ENCODE measurements at regions not wholly inside any gene's neighbourhood (a gene's known extent, or its start where the extent isn't known, plus 50 kb on each side); places are given as distances from the start of the nearest gene placed in this dataset.

DNA sequence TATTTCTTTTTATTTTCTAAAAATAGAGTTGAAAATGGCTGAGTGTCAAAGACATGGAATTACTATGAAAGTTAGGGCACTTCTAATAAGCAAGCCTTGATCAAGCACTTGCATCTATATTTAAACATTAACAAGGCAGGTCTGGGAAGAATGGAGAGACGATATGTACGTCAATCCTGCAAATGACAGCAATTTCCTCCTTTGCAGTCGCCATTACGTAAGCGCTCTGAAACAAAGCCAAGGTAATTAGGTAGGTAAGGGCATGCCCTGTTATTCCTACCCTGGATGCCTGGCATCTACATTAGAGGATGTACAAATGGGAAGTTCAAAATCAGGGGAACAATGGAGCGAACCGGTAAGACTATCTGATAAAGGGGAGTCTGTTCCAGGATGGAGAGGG lies 664.0 kb upstream of the ARGLU1 start:
- H3K27ac Mint-ChIP-seq (ENCODE audit: unreplicated experiment), result no peak overlapping the region
- no peak overlapping the region for H3K4me3 Mint-ChIP-seq (ENCODE audit: unreplicated experiment)
- H3K27me3 Mint-ChIP-seq (ENCODE audit: low read depth), result peaks cover 12% of the 10 kb centered on the region
- no peaks in the 10 kb centered on the region for H3K36me3 Mint-ChIP-seq (ENCODE audit: low read depth)
- H3K4me1 Mint-ChIP-seq (ENCODE audit: low read depth), result no peaks in the 10 kb centered on the region
- no peaks in the 10 kb centered on the region for H3K9me3 Mint-ChIP-seq (ENCODE audit: low read depth)
- no peak for DNase-seq (ENCODE audit: low spot score)
- TF ChIP-seq, protein P1, sequence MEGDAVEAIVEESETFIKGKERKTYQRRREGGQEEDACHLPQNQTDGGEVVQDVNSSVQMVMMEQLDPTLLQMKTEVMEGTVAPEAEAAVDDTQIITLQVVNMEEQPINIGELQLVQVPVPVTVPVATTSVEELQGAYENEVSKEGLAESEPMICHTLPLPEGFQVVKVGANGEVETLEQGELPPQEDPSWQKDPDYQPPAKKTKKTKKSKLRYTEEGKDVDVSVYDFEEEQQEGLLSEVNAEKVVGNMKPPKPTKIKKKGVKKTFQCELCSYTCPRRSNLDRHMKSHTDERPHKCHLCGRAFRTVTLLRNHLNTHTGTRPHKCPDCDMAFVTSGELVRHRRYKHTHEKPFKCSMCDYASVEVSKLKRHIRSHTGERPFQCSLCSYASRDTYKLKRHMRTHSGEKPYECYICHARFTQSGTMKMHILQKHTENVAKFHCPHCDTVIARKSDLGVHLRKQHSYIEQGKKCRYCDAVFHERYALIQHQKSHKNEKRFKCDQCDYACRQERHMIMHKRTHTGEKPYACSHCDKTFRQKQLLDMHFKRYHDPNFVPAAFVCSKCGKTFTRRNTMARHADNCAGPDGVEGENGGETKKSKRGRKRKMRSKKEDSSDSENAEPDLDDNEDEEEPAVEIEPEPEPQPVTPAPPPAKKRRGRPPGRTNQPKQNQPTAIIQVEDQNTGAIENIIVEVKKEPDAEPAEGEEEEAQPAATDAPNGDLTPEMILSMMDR (IDR thresholded peaks at IDR 0.05), result no peak

DNA sequence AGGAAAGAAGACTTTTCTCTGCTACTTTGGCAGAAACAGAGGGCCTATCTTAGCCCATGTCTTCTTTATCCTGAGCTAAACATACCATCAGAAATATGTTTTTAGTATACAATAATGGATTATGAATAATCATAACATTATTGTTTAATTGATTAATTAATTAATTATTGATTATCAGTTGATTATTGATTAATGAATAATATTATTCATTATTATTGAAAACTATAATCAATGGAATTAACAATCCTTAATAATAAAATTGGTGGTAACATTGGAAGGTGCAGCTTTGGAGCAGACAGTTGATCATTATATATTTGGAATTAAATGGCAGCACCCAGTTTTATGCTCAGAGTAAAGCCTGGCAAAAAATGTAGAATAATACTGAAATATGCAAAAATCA lies 655.9 kb upstream of the ARGLU1 start:
- Mint-ChIP-seq H3K9me3 (ENCODE audit: low read depth) (no peaks in the 10 kb centered on the region), H3K36me3 (ENCODE audit: low read depth) (no peaks in the 10 kb centered on the region), H3K4me3 (ENCODE audit: unreplicated experiment) (no peak overlapping the region), H3K27me3 (ENCODE audit: low read depth) (peaks cover 4% of the 10 kb centered on the region), H3K27ac (ENCODE audit: unreplicated experiment) (no peak overlapping the region), H3K4me1 (ENCODE audit: low read depth) (no peaks in the 10 kb centered on the region)
- TF ChIP-seq, protein P1 (IDR thresholded peaks at IDR 0.05), result no peak
- DNase-seq (ENCODE audit: low spot score), result no peak

DNA sequence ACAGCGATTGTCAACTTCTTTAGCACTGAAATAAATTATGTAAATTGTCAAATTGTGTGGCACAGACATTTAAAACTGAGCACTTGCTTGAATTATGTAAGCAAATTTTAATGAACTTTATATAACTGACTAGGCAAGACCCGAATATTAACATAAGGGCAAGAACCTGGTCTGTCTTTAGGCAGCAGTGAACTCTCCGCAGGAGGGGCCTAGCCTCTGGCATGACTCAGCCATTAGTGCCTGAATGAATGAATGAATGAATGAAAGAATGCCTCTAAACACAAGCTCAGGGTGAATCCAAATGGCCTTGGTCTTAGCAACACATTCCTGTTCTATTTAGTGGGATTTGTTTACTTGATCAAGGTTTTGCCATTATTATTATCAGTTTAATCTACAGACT lies 654.7 kb upstream of the ARGLU1 start:
- H3K27me3 Mint-ChIP-seq (ENCODE audit: low read depth), result peaks cover 3% of the 10 kb centered on the region
- no peaks in the 10 kb centered on the region for H3K9me3 Mint-ChIP-seq (ENCODE audit: low read depth)
- TF ChIP-seq, protein P1 (IDR thresholded peaks at IDR 0.05), result no peak
- no peaks in the 10 kb centered on the region for H3K4me1 Mint-ChIP-seq (ENCODE audit: low read depth)
- no peaks in the 10 kb centered on the region for H3K36me3 Mint-ChIP-seq (ENCODE audit: low read depth)
- DNase-seq (ENCODE audit: low spot score), result no peak
- H3K4me3 Mint-ChIP-seq (ENCODE audit: unreplicated experiment), result no peak overlapping the region
- H3K27ac Mint-ChIP-seq (ENCODE audit: unreplicated experiment), result no peak overlapping the region

DNA sequence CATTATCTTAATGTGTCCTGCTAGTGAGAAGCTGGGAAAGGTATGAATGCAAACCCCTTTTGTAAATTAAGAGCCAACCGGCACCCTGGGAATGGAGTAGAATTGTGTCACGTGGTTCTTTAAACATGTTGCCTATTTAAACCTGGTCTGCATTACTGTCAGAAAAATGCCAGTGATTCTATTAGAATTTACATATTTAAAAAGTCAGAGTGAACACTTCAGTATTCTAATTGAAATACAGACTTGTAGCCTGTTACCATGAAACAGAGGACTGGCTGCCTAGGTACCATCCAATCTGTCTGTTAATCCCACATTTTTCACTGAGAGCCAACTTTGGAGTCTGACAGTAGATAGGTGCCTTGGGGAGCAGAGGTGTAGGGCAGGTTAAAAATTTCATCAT lies 652.3 kb upstream of the ARGLU1 start:
- H3K4me3 Mint-ChIP-seq (ENCODE audit: unreplicated experiment), result no peak overlapping the region
- no peaks in the 10 kb centered on the region for H3K36me3 Mint-ChIP-seq (ENCODE audit: low read depth)
- no peaks in the 10 kb centered on the region for H3K9me3 Mint-ChIP-seq (ENCODE audit: low read depth)
- peaks cover 4% of the 10 kb centered on the region for H3K4me1 Mint-ChIP-seq (ENCODE audit: low read depth)
- H3K27ac Mint-ChIP-seq (ENCODE audit: unreplicated experiment), result no peak overlapping the region
- TF ChIP-seq, protein P1 (IDR thresholded peaks at IDR 0.05), result no peak
- peaks cover 4% of the 10 kb centered on the region for H3K27me3 Mint-ChIP-seq (ENCODE audit: low read depth)
- no peak for DNase-seq (ENCODE audit: low spot score)

DNA sequence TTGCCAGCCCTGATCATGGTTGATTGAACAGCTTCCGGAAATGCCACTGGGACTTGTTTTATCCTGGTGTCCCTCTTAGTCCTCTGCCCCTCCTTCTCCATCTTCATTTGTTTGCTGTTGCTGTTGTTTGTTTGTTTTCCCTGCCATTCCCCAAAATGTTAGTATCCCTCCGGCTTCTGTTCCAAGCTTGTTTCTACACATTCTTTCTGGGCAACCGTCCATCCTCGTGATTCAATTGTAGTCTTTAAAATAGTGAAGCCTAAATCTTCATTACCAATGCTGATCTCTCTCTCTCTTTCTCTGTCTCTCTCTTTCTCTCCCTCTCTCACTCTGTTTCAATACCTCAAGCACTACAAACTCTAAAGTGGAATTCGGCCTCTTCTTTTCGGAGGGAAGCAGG lies 649.3 kb upstream of the ARGLU1 start:
- TF ChIP-seq, protein P1 (IDR thresholded peaks at IDR 0.05), result no peak
- H3K27me3 Mint-ChIP-seq (ENCODE audit: low read depth), result peaks cover 7% of the 10 kb centered on the region
- no peak for DNase-seq (ENCODE audit: low spot score)
- no peaks in the 10 kb centered on the region for H3K9me3 Mint-ChIP-seq (ENCODE audit: low read depth)
- no peak overlapping the region for H3K4me3 Mint-ChIP-seq (ENCODE audit: unreplicated experiment)
- no peaks in the 10 kb centered on the region for H3K36me3 Mint-ChIP-seq (ENCODE audit: low read depth)
- H3K27ac Mint-ChIP-seq (ENCODE audit: unreplicated experiment), result no peak overlapping the region
- peaks cover 4% of the 10 kb centered on the region for H3K4me1 Mint-ChIP-seq (ENCODE audit: low read depth)

Data from chondrocyte (in vitro differentiated cells).